Activated naive CD4-positive, alpha-beta T cell treated with anti-CD3 and anti-CD28 coated beads, Interleukin-2, amount 50 U/mL, for 16 hours (primary cell): ENCODE measurements at regions not wholly inside any gene's neighbourhood (a gene's known extent, or its start where the extent isn't known, plus 50 kb on each side); places are given as distances from the start of the nearest gene placed in this dataset.
"Not testable (repeated sequence)": the region's sequence is repeated elsewhere in the genome, so short reads cannot be mapped to it uniquely, and the experiment has no call there.

Source experiments
- DNase-seq: peaks from one replicate; pipeline ENCODE4 v3.0.0-alpha.2; 2020

- no peak for DNase-seq
These were observed 262.9 kb downstream of the SOX4 start for GRCh38 chr6:21856456-21856825.

DNA sequence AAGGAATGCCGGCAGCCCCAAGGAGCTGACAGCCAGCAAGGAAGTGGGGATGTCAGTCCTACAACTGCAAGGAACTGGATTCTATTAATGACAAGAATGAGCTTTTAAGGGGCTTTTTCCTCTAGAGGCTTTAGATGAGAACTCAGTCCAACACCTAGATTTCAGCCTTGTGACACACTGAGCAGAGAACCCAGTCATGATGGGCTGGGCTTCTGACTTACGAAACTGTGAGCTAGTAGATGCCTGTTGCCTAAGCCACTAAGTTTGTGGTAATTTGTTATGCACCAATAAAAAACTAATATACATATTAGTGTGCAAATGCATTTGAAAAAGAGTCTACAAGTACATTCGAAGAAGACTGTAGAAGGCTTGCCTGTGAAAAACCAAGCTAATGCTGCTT, 263.3 kb downstream of the SOX4 start:
- DNase-seq: no peak

- no peak for DNase-seq
These were observed 264.5 kb downstream of the SOX4 start for GRCh38 chr6:21858076-21858475.

GRCh38 chr6:21859193-21859735, 265.7 kb downstream of the SOX4 start:
- no peak for DNase-seq

DNA sequence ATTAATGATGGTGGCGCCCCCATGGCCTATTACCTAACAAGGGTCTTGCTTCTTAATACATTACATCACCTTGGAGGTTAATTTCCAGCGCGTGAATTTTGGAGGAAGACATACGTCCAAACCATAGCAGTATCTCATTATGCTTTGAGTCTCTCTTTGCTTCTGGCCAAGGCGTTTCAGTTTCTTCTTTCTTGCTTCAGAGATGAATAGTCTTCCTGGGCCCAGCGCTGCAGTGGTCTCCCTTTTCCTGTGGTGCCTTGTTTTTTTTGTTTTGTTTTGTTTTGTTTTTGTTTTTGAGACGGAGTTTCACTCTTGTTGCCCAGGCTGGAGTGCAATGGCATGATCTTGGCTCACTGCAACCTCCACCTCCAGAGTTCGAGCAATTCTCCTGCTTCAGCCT, 268.4 kb downstream of the SOX4 start:
- DNase-seq: no peak

- DNase-seq: no peak
These were observed 270.7 kb downstream of the SOX4 start for GRCh38 chr6:21864206-21864605.

GRCh38 chr6:21868226-21868625, 274.7 kb downstream of the SOX4 start:
- DNase-seq: no peak

GRCh38 chr6:21869085-21869771, 275.7 kb downstream of the SOX4 start:
- no peak for DNase-seq

- DNase-seq: no peak
These were observed 276.7 kb downstream of the SOX4 start for GRCh38 chr6:21870076-21870730.

GRCh38 chr6:21871831-21872230, 278.3 kb downstream of the SOX4 start:
- no peak for DNase-seq

- DNase-seq: no peak
These were observed 279.2 kb downstream of the SOX4 start for GRCh38 chr6:21872749-21873148.

DNA sequence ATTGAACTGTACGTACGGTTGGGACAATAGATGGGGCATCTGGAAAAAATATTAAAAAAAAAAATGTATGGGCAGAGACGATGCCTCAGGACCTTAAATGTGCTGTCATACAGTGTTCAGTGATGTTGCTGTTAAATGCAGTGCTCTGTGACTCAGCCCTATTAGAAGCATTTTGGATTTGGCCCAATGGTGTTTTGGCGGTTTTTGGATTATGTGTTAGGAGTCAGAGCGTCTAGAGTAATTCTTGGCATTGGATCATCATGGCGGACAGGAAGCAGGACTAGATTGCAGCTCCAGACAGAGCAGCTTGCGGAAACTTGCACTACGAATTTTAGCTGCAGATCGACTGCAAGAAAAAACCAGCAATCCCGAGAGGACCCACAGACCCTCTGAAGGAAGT, 280.0 kb downstream of the SOX4 start:
- DNase-seq: no peak

DNA sequence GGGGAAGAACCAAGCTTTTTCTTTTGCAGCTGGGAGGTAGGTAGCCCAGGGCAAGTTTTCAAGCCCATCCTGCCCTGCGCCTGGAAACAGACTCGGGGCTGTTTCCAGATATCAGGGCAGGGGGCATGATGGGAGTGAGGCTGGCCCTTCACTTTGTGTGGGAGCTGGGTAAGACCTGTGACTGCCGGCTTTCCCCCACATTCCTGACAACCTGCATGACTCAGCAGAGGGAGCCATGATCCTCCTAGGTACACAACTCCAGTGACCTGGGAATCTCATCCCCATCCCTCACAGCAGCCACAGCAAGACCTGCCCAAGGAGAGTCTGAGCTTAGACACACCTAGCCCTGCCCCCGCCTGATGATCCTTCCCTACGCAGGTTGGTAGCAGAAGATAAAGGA, 280.8 kb downstream of the SOX4 start:
- DNase-seq: no peak

- not testable (repeated sequence) for DNase-seq
These were observed 283.5 kb downstream of the SOX4 start for GRCh38 chr6:21877037-21877436.

DNA sequence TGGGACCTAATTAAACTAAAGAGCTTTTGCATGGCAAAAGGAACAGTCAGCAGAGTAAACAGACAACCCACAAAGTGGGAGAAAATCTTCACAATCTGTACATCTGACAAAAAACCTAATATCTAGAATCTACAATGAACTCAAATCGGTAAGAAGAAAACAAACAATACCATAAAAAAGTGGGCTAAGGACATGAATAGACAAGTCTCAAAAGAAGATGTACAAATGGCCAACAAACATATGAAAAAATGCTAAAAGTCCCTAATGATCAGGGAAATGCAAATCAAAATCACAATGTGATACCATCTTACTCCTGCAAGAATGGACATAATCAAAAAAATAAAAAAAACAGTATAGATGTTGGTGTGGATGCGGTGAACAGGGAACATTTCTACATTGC, 286.7 kb downstream of the SOX4 start:
- DNase-seq: not testable (repeated sequence)

DNA sequence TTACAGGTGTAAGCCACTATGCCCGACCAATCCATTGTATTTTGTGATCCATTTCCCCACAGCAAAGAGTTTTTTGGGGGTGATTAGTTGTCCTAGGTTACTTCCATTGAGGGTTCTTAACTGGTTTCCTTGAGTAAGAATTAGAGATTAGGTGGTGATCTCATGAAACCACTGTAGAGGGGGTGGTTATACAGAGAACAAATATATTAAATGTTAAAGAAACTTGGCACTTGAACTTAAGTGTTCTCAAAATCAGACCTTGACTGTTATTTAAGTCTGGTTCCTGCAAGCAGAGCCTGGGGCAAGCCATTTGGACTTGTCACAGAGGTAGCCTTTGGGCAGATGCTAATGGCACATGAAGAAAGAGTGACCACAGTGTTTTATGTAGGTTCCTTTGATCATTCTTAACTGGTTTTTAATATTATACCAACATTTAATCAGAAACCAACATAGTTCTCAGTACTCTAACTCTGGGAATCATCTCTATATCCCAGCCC, 288.5 kb downstream of the SOX4 start:
- no peak for DNase-seq

- no peak for DNase-seq
These were observed 290.2 kb downstream of the SOX4 start for GRCh38 chr6:21883595-21884328.

- DNase-seq: no peak
These were observed 291.6 kb downstream of the SOX4 start for GRCh38 chr6:21885111-21885510.

DNA sequence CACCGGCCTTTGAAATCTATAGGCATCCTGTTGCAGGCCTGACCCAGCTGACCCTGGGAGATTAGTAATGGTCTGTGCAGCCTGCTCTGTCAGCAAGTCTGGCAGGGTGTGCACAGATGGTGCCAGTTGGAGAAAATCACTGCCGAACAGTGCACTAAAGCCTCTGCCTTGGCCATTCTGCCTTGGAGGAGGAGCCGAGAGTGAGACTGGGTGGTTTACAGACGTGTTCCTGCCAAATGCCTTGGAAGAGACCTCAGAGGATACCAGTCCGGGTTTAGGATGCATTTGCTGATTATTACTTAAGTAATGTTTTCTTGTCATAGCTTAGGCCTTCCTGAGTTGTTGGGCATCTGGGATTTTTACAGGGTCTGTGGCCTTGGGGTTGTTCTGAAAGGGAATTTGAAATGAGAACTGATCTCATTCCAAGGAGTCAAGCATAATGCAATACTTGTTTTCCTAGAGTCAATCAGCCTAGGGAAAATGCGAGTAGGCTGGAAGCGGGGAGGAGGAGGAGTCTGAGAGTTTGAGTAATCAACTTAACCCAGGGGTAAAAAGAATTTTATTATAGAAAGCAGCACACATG, 292.1 kb downstream of the SOX4 start:
- no peak for DNase-seq

DNA sequence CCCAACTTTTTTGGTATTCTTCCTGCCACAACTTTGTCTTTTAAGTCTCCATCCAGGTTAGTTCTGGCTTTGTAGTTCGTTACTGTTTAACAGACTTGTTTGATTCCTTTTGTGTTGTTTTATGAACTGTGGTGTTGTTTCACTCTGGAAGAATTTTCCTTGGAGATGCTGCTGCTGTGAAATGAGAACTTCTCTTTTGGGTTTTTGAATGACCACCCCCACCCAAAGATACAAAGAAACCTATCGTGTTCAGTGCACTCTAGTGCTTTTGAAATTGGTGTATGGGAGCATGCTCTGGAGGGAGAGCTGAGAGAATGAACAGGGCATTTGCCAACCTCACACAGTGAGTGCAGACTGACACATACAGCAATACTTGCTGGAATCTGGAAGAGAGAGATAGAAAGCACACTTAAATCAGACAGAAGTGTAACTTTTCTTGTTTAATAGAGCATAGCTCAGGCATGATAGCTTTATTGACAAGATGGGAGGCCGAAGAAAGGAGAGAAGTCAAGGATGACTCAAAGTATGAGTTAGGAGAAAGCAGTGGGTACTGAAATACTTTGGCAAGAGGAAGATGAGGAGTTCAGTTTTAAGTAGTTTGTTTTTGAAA, 293.1 kb downstream of the SOX4 start:
- DNase-seq: no peak

DNA sequence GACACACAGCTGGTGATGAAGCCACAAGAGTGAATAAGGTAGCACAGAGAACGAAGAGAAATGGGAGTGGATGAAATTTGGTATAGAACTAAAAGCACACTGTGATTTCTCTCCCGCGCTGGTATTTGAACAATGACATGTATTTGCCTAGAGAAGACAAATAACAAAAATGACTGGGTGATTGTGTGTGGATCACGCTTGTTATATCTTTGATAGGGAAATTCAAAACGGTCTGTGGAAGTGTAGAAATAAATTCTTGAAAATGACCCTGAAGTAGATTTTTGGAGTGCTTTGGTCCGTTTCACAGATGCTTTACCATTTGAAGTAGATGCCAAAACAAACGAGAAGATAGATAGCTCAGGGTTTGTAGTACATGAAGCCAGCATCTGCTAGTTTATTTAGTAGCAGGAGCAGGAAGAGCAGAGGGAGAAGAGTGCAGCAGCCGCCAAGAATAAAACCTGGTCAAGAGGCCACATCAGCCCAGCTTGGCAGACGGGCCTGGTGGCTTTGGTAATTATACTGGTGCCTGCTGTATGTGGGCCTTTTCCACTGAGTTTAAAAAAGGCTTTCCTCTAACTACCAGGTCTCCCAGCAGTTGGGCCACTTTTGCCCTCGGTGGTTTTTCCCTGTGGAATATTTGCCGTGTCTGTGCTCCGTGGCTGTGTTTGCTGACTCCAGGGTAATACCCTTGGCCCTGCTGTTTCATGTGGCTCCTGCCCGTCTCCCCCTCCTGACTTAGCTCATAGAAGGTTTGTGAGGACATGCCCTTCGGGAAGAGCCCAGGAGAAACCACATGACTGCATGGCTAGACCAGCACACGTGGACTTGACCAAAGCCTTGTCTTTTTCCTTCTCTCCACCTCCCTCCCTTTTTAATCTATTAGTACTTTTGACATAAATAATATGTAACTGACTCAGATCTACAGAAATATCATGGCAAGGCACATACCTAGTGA, 294.0 kb downstream of the SOX4 start:
- DNase-seq: no peak

- no peak for DNase-seq
These were observed 297.5 kb downstream of the SOX4 start for GRCh38 chr6:21891080-21891479.
